HCT116 (cell line): ENCODE measurements at regions not wholly inside any gene's neighbourhood (a gene's known extent, or its start where the extent isn't known, plus 50 kb on each side); places are given as distances from the start of the nearest gene placed in this dataset.

Experiments used
- ATAC-seq: fragments of 200-7000 bp; cut with Tn5 transposase; 2 replicates; pipeline ENCODE4 v1.9.1; 2020; ENCODE audit warnings: mild to moderate bottlenecking, moderate library complexity
- BruUV-seq: library from RNA; stranded (reverse); fragments of 400-500 nt; replicated peaks from 2 replicates; lab custom pipeline; 2021; lab: Mats Ljungman, UMichigan
- CTCF ChIA-PET: fragments of 300-600 bp; sonication (Branson Sonifier 250); formaldehyde crosslinking; loops from one replicate; lab custom pipeline; 2021; ENCODE audit warnings: antibody characterized with exemption; lab: Charles Lee
- POLR2A ChIA-PET: fragments of 300-600, 350-600 bp; sonication (Branson Sonifier 250); formaldehyde crosslinking; loops from one replicate; lab custom pipeline; 2021; ENCODE audit warnings: antibody characterized with exemption; lab: Charles Lee
- RAD21 ChIA-PET, 2 experiments: fragments of 300-600 bp; sonication (Branson Sonifier 250); formaldehyde crosslinking; loops; one replicate each; lab custom pipeline; 2023; ENCODE audit warnings: low total read pairs in 2 of 2; ENCODE audit not compliant: uncharacterized antibody in 2 of 2, unreplicated experiment in 2 of 2, low non-redundant PET in 1 of 2; lab: Charles Lee
- DNase-seq: peaks from one replicate; pipeline ENCODE4 v3.0.0-alpha.2; 2010; ENCODE audit warnings: low read depth, low spot score
- H2AFZ ChIP-seq: fragments of 200-600 bp; shearing (Covaris generic), sonication (generic); 2 replicates; pipeline ENCODE4 v1.6.1; 2017; ENCODE audit warnings: low read depth, mixed run types, mixed read lengths, antibody characterized with exemption, low read length; ENCODE audit not compliant: poor library complexity, severe bottlenecking
- H3K27ac ChIP-seq: 2 replicates; pipeline ENCODE4 v1.5.1; 2012; ENCODE audit warnings: low read depth, low read length
- H3K27me3 ChIP-seq: fragments of 200-600 bp; sonication (generic); 2 replicates; pipeline ENCODE4 v1.6.1; 2016; ENCODE audit warnings: mixed run types, low read length, mixed read lengths; ENCODE audit not compliant: insufficient read depth
- H3K36me3 ChIP-seq, 2 experiments: fragments of 200-500 bp in 1 of 2; fragments of 200-600 bp in 1 of 2; sonication (Bioruptor generic) in 1 of 2; sonication (generic) in 1 of 2; 2 replicates each; pipeline versions ENCODE4 v1.5.1 to v1.6.1; 2014 to 2016; ENCODE audit warnings: low read length in 2 of 2, inconsistent platforms in 1 of 2, mixed read lengths in 1 of 2, mixed run types in 1 of 2; ENCODE audit not compliant: insufficient read depth in 2 of 2, control insufficient read depth in 1 of 2
- H3K4me1 ChIP-seq, 2 experiments: fragments of 200-600 bp in 1 of 2; sonication (generic) in 1 of 2; 2 replicates each; pipeline versions ENCODE4 v1.5.1 to v1.6.1; 2012 to 2017; ENCODE audit warnings: low read length in 2 of 2, inconsistent platforms in 1 of 2, mild to moderate bottlenecking in 1 of 2, mixed read lengths in 1 of 2, mixed run types in 1 of 2, moderate library complexity in 1 of 2; ENCODE audit not compliant: insufficient read depth in 2 of 2, control insufficient read depth in 1 of 2
- H3K4me2 ChIP-seq: fragments of 200-600 bp; sonication (generic); 2 replicates; pipeline ENCODE4 v1.6.1; 2017; ENCODE audit warnings: mixed run types, low read length, mixed read lengths
- H3K4me3 ChIP-seq, 2 experiments: fragments of 200-600 bp in 1 of 2; sonication (generic) in 1 of 2; replicated peaks in 1 of 2; 2 replicates each; pipeline ENCODE4 v1.5.1; 2011 to 2016; ENCODE audit warnings: low read length in 2 of 2, control low read depth in 1 of 2, low read depth in 1 of 2, mild to moderate bottlenecking in 1 of 2, mixed read lengths in 1 of 2, mixed run types in 1 of 2
- H3K79me2 ChIP-seq: fragments of 200-600 bp; sonication (generic); 2 replicates; pipeline ENCODE4 v1.6.1; 2017; ENCODE audit warnings: mild to moderate bottlenecking, mixed run types, low read length, moderate library complexity, mixed read lengths; ENCODE audit not compliant: insufficient read depth
- H3K9ac ChIP-seq: fragments of 200-600 bp; sonication (generic); 2 replicates; pipeline ENCODE4 v1.6.1; 2016; ENCODE audit warnings: low read length, mixed read lengths
- H3K9me2 ChIP-seq: fragments of 200-600 bp; sonication (generic), shearing (Covaris generic); 2 replicates; pipeline ENCODE4 v1.6.1; 2017; ENCODE audit warnings: mixed run types, mild to moderate bottlenecking, moderate library complexity; ENCODE audit not compliant: insufficient read depth
- H3K9me3 ChIP-seq, 2 experiments: fragments of 200-500 bp in 1 of 2; fragments of 200-600 bp in 1 of 2; sonication (Bioruptor generic) in 1 of 2; sonication (generic) in 1 of 2; 2 replicates each; pipeline ENCODE4 v1.6.1; 2014 to 2017; ENCODE audit warnings: low read length in 2 of 2, mixed read lengths in 2 of 2, inconsistent platforms in 1 of 2, low read depth in 1 of 2, mild to moderate bottlenecking in 1 of 2, mixed run types in 1 of 2, moderate library complexity in 1 of 2; ENCODE audit not compliant: control insufficient read depth in 1 of 2, insufficient read depth in 1 of 2
- H4K20me1 ChIP-seq: fragments of 200-600 bp; sonication (generic), shearing (Covaris generic); 2 replicates; pipeline ENCODE4 v1.6.1; 2017; ENCODE audit warnings: mixed run types, mild to moderate bottlenecking, moderate library complexity; ENCODE audit not compliant: insufficient read depth
- ATF3 ChIP-seq: IDR thresholded peaks from 2 replicates; pipeline ENCODE4 v1.6.1; 2012
- CBX3 ChIP-seq: IDR thresholded peaks from 2 replicates; pipeline ENCODE4 v1.6.1; 2012; ENCODE audit warnings: low read depth
- CTCF ChIP-seq, 3 experiments: fragments of 200-600 bp in 1 of 3; sonication (generic) in 1 of 3; IDR thresholded peaks in 2 of 3; conservative IDR thresholded peaks in 1 of 3; 2 replicates each; pipeline ENCODE4 v1.5.1; 2012 to 2017; ENCODE audit warnings: low read depth in 2 of 3, low read length in 2 of 3, antibody characterized with exemption in 1 of 3, borderline replicate concordance in 1 of 3, control low read depth in 1 of 3, mild to moderate bottlenecking in 1 of 3, mixed read lengths in 1 of 3, mixed run types in 1 of 3, moderate library complexity in 1 of 3; ENCODE audit not compliant: insufficient read depth in 1 of 3
- EGR1 ChIP-seq: IDR thresholded peaks from 2 replicates; pipeline ENCODE4 v1.6.1; 2012; ENCODE audit warnings: low read depth
- ELF1 ChIP-seq: IDR thresholded peaks from 2 replicates; pipeline ENCODE4 v1.6.1; 2012; ENCODE audit warnings: low read depth, borderline replicate concordance
- EZH2 ChIP-seq: fragments of 200-600 bp; sonication (generic); IDR thresholded peaks from 2 replicates; pipeline ENCODE4 v1.6.1; 2017; ENCODE audit warnings: antibody characterized with exemption, mixed run types
- FOSL1 ChIP-seq: IDR thresholded peaks from 2 replicates; pipeline ENCODE4 v1.6.1; 2012; ENCODE audit warnings: low read depth
- POLR2AphosphoS5 ChIP-seq: IDR thresholded peaks from 2 replicates; pipeline ENCODE4 v1.6.1; 2011; ENCODE audit warnings: mild to moderate bottlenecking, low read depth, low read length, moderate library complexity
- RAD21 ChIP-seq: IDR thresholded peaks from 2 replicates; pipeline ENCODE4 v1.6.1; 2012; ENCODE audit warnings: low read depth, mild to moderate bottlenecking
- SIN3A ChIP-seq: IDR thresholded peaks from 2 replicates; pipeline ENCODE4 v1.6.1; 2012; ENCODE audit warnings: low read depth
- SP1 ChIP-seq: IDR thresholded peaks from 2 replicates; pipeline ENCODE4 v1.6.1; 2012; ENCODE audit warnings: low read depth
- SRF ChIP-seq: IDR thresholded peaks from 2 replicates; pipeline ENCODE4 v1.6.1; 2012; ENCODE audit warnings: low read depth
- YY1 ChIP-seq: IDR thresholded peaks from 2 replicates; pipeline ENCODE4 v1.6.1; 2011; ENCODE audit warnings: low read length, low read depth, moderate library complexity, mild to moderate bottlenecking; ENCODE audit not compliant: insufficient replicate concordance; ENCODE audit errors: extremely low read depth
- ZFX ChIP-seq: fragments of 450-650 bp; IDR thresholded peaks from 2 replicates; pipeline ENCODE4 v1.6.1; 2017
- intact Hi-C: fragments of 100-400 bp; cut with micrococcal nuclease; formaldehyde crosslinking; loops from 2 replicates; pipeline ENCODE4 v1.10.0; 2022
- TF ChIP-seq, protein P1 (sequence below): IDR thresholded peaks from 2 replicates; pipeline ENCODE4 v1.6.1; 2012; ENCODE audit warnings: low read depth
- TF ChIP-seq, protein P2 (sequence below): IDR thresholded peaks from 2 replicates; pipeline ENCODE4 v1.6.1; 2011; ENCODE audit warnings: mild to moderate bottlenecking, low read length, moderate library complexity; ENCODE audit not compliant: insufficient replicate concordance; ENCODE audit errors: extremely low read depth

DNA sequence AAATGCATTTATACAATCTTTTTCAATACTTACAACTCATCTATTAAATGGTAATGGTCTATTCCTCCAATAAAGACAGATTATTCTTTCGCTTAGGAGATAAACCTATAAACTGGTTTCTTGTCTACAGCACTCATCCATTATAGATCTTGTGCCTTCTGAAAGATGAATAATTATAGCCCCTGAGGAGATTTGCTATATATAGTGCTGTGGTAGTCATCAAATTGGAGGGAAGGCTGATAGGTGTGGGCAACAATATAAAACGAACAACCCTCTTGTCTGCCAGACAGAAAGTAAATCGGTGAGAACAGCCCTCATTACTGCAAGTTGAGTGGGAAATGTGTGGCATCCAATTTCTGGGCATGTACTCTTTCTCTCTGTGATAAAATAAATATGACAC, 292.5 kb upstream of the CNR1 start:
- ATAC-seq, result no peak

More for the DNA sequence above, 292.5 kb upstream of the CNR1 start:
- TF ChIP-seq EGR1 (no peak), SRF (no peak), CTCF (IDR thresholded peaks at IDR 0.05 in 2 of 3, conservative IDR thresholded peaks at IDR 0.05 in 1 of 3; ENCODE audit: borderline replicate concordance in 1 of 3, insufficient read depth in 1 of 3, low read depth in 2 of 3, low read length in 2 of 3) (no peak), POLR2AphosphoS5 (no peak), YY1 (no peak), EZH2 (no peak), ZFX (no peak), FOSL1 (no peak), SP1 (no peak), ELF1 (no peak), SIN3A (no peak), ATF3 (no peak), RAD21 (no peak), CBX3 (no peak)
- TF ChIP-seq, protein P1, sequence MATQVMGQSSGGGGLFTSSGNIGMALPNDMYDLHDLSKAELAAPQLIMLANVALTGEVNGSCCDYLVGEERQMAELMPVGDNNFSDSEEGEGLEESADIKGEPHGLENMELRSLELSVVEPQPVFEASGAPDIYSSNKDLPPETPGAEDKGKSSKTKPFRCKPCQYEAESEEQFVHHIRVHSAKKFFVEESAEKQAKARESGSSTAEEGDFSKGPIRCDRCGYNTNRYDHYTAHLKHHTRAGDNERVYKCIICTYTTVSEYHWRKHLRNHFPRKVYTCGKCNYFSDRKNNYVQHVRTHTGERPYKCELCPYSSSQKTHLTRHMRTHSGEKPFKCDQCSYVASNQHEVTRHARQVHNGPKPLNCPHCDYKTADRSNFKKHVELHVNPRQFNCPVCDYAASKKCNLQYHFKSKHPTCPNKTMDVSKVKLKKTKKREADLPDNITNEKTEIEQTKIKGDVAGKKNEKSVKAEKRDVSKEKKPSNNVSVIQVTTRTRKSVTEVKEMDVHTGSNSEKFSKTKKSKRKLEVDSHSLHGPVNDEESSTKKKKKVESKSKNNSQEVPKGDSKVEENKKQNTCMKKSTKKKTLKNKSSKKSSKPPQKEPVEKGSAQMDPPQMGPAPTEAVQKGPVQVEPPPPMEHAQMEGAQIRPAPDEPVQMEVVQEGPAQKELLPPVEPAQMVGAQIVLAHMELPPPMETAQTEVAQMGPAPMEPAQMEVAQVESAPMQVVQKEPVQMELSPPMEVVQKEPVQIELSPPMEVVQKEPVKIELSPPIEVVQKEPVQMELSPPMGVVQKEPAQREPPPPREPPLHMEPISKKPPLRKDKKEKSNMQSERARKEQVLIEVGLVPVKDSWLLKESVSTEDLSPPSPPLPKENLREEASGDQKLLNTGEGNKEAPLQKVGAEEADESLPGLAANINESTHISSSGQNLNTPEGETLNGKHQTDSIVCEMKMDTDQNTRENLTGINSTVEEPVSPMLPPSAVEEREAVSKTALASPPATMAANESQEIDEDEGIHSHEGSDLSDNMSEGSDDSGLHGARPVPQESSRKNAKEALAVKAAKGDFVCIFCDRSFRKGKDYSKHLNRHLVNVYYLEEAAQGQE, result no peak
- TF ChIP-seq, protein P2, sequence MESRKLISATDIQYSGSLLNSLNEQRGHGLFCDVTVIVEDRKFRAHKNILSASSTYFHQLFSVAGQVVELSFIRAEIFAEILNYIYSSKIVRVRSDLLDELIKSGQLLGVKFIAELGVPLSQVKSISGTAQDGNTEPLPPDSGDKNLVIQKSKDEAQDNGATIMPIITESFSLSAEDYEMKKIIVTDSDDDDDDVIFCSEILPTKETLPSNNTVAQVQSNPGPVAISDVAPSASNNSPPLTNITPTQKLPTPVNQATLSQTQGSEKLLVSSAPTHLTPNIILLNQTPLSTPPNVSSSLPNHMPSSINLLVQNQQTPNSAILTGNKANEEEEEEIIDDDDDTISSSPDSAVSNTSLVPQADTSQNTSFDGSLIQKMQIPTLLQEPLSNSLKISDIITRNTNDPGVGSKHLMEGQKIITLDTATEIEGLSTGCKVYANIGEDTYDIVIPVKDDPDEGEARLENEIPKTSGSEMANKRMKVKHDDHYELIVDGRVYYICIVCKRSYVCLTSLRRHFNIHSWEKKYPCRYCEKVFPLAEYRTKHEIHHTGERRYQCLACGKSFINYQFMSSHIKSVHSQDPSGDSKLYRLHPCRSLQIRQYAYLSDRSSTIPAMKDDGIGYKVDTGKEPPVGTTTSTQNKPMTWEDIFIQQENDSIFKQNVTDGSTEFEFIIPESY, result no peak
- ChIA-PET POLR2A (no interaction called here), RAD21 (no interaction called here), CTCF (no interaction called here)
- Histone ChIP-seq H3K79me2 (no peaks in the 10 kb centered on the region), H4K20me1 (no peaks in the 10 kb centered on the region), H3K9ac (no peak overlapping the region), H3K27me3 (peaks cover 54% of the 10 kb centered on the region), H3K9me2 (no peaks in the 10 kb centered on the region), H3K4me3 (no peak overlapping the region), H2AFZ (no peak overlapping the region), H3K36me3 (no peaks in the 10 kb centered on the region), H3K9me3 (no peaks in the 10 kb centered on the region), H3K4me2 (no peak overlapping the region), H3K4me1 (no peaks in the 10 kb centered on the region), H3K27ac (no peak overlapping the region)
- DNase-seq, result no peak
- intact Hi-C loops, result no loop called here
- no TSS peak for BruUV-seq
